K562 (cell line): ENCODE measurements at regions not wholly inside any gene's neighbourhood (a gene's known extent, or its start where the extent isn't known, plus 50 kb on each side); places are given as distances from the start of the nearest gene placed in this dataset.

ENCODE experiments used
- BACH1 ChIP-seq: fragments of 200-800 bp; sonication (Bioruptor generic); IDR thresholded peaks from 2 replicates; pipeline ENCODE4 v1.6.1; 2016; ENCODE audit warnings: missing genetic modification characterization, missing compliant biosample characterization
- CBFB ChIP-seq: sonication (generic); formaldehyde crosslinking; IDR thresholded peaks from 2 replicates; pipeline ENCODE4 v1.4.0; 2020; ENCODE audit warnings: mild to moderate bottlenecking, missing genetic modification reagents
- EZH2 ChIP-seq: IDR thresholded peaks from 2 replicates; pipeline ENCODE4 v1.6.1; 2012; ENCODE audit warnings: low read depth, mild to moderate bottlenecking, inconsistent platforms, low read length, borderline replicate concordance
- FOXP1 ChIP-seq: sonication (generic); formaldehyde crosslinking; IDR thresholded peaks from 2 replicates; pipeline ENCODE4 v1.8.0; 2022; ENCODE audit warnings: mild to moderate bottlenecking, missing genetic modification reagents
- POLR2AphosphoS5 ChIP-seq: IDR thresholded peaks from 2 replicates; pipeline ENCODE4 v1.6.1; 2011; ENCODE audit warnings: mild to moderate bottlenecking, low read depth, low read length, moderate library complexity; ENCODE audit not compliant: control insufficient read depth, insufficient read depth
- ZNF76 ChIP-seq: fragments of 250-450 bp; sonication (Bioruptor Pico); IDR thresholded peaks from 2 replicates; pipeline ENCODE4 v1.4.0; 2020; ENCODE audit warnings: mild to moderate bottlenecking, moderate library complexity, borderline replicate concordance
- TF ChIP-seq, protein P1 (sequence below): fragments of 450-650 bp; IDR thresholded peaks from one replicate; pipeline ENCODE4 v1.6.1; 2018; ENCODE audit warnings: mild to moderate bottlenecking, moderate library complexity; ENCODE audit not compliant: partially characterized antibody
- TF ChIP-seq, protein P2 (sequence below), 3 experiments: IDR thresholded peaks in 2 of 3; conservative IDR thresholded peaks in 1 of 3; 2 replicates each; pipeline ENCODE4 v1.5.1; 2011 to 2012; ENCODE audit warnings: low read length in 3 of 3, mild to moderate bottlenecking in 3 of 3, control low read depth in 2 of 3, improper control_type of control experiment in 1 of 3, inconsistent platforms in 1 of 3, low read depth in 1 of 3, mixed read lengths in 1 of 3, moderate library complexity in 1 of 3; ENCODE audit not compliant: insufficient read depth in 2 of 3

DNA sequence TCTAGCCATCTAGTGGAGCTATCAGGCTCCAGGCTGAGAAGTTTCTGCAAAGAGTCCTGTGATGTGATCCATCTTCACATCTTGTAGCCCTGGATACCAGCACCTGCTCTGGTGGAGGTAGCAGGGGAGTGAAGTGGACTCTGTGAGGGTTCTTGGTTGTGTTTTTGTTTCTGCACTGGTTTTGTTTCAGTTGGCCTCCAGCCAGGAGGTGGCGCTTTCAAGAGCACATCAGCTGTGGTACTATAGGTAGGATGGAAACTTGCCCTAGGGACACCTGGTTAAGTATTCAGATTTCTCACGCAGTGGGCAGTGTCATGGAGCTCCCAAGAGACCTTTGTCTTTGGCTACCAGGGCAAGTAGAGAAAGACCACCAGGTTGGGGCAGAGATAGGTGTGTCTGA is 257.5 kb upstream of the SLC7A11 start:
- TF ChIP-seq CBFB (CRISPR knock-in tag) (no peak), FOXP1 (CRISPR knock-in tag) (no peak), ZNF76 (CRISPR knock-in tag) (no peak), BACH1 (tag) (no peak), POLR2AphosphoS5 (no peak), EZH2 (no peak)
- TF ChIP-seq, protein P1, sequence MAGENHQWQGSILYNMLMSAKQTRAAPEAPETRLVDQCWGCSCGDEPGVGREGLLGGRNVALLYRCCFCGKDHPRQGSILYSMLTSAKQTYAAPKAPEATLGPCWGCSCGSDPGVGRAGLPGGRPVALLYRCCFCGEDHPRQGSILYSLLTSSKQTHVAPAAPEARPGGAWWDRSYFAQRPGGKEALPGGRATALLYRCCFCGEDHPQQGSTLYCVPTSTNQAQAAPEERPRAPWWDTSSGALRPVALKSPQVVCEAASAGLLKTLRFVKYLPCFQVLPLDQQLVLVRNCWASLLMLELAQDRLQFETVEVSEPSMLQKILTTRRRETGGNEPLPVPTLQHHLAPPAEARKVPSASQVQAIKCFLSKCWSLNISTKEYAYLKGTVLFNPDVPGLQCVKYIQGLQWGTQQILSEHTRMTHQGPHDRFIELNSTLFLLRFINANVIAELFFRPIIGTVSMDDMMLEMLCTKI: no peak
- TF ChIP-seq, protein P2, sequence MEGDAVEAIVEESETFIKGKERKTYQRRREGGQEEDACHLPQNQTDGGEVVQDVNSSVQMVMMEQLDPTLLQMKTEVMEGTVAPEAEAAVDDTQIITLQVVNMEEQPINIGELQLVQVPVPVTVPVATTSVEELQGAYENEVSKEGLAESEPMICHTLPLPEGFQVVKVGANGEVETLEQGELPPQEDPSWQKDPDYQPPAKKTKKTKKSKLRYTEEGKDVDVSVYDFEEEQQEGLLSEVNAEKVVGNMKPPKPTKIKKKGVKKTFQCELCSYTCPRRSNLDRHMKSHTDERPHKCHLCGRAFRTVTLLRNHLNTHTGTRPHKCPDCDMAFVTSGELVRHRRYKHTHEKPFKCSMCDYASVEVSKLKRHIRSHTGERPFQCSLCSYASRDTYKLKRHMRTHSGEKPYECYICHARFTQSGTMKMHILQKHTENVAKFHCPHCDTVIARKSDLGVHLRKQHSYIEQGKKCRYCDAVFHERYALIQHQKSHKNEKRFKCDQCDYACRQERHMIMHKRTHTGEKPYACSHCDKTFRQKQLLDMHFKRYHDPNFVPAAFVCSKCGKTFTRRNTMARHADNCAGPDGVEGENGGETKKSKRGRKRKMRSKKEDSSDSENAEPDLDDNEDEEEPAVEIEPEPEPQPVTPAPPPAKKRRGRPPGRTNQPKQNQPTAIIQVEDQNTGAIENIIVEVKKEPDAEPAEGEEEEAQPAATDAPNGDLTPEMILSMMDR (IDR thresholded peaks at IDR 0.05 in 2 of 3, conservative IDR thresholded peaks at IDR 0.05 in 1 of 3; ENCODE audit: insufficient read depth in 2 of 3, low read depth in 1 of 3, low read length in 3 of 3): no peak
